MCF 10A (cell line): ENCODE measurements at regions not wholly inside any gene's neighbourhood (a gene's known extent, or its start where the extent isn't known, plus 50 kb on each side); places are given as distances from the start of the nearest gene placed in this dataset.

Experiments
- BruUV-seq: library from RNA; stranded (reverse); fragments of 400-500 nt; replicated peaks from 2 replicates; lab custom pipeline; 2021; lab: Mats Ljungman, UMichigan
- CTCF ChIA-PET: fragments of 300-600 bp; sonication (Branson Sonifier 250); formaldehyde crosslinking; extraction: SDS; loops from one replicate; lab custom pipeline; 2021; ENCODE audit warnings: antibody characterized with exemption, inconsistent platforms; lab: Yijun Ruan, JAX
- POLR2A ChIA-PET: fragments of 300-600, 350-650 bp; sonication (Branson Sonifier 250); formaldehyde crosslinking; extraction: SDS; loops from one replicate; lab custom pipeline; 2020; ENCODE audit warnings: antibody characterized with exemption, inconsistent platforms; lab: Yijun Ruan, JAX
- DNase-seq: peaks from one replicate; pipeline ENCODE4 v3.0.0-alpha.2; 2018; ENCODE audit not compliant: unreplicated experiment
- H3K27ac Mint-ChIP-seq: one replicate; pipeline ENCODE4 v1.8.0; 2022; ENCODE audit warnings: mild to moderate bottlenecking, low read depth, mixed read lengths; ENCODE audit not compliant: unreplicated experiment
- H3K27me3 Mint-ChIP-seq: one replicate; pipeline ENCODE4 v1.8.0; 2022; ENCODE audit warnings: mixed read lengths; ENCODE audit not compliant: insufficient read depth, unreplicated experiment
- H3K36me3 Mint-ChIP-seq: one replicate; pipeline ENCODE4 v1.8.0; 2022; ENCODE audit warnings: mild to moderate bottlenecking, moderate library complexity, mixed read lengths; ENCODE audit not compliant: insufficient read depth, unreplicated experiment
- H3K4me1 Mint-ChIP-seq: one replicate; pipeline ENCODE4 v1.8.0; 2022; ENCODE audit warnings: mixed read lengths; ENCODE audit not compliant: insufficient read depth, unreplicated experiment
- H3K4me3 Mint-ChIP-seq: one replicate; pipeline ENCODE4 v1.8.0; 2022; ENCODE audit warnings: mild to moderate bottlenecking, moderate library complexity, mixed read lengths; ENCODE audit not compliant: unreplicated experiment
- H3K9me3 Mint-ChIP-seq: one replicate; pipeline ENCODE4 v1.8.0; 2022; ENCODE audit warnings: mixed read lengths; ENCODE audit not compliant: unreplicated experiment
- intact Hi-C: fragments of 100-400 bp; cut with micrococcal nuclease; formaldehyde crosslinking; loops from 2 replicates; pipeline ENCODE4 v1.14.1; 2022
- TF ChIP-seq, protein P1 (sequence below): fragments of 200-600 bp; IDR thresholded peaks from one replicate; pipeline ENCODE4 v1.8.0; 2022; ENCODE audit warnings: antibody characterized with exemption, mild to moderate bottlenecking; ENCODE audit not compliant: unreplicated experiment

DNA sequence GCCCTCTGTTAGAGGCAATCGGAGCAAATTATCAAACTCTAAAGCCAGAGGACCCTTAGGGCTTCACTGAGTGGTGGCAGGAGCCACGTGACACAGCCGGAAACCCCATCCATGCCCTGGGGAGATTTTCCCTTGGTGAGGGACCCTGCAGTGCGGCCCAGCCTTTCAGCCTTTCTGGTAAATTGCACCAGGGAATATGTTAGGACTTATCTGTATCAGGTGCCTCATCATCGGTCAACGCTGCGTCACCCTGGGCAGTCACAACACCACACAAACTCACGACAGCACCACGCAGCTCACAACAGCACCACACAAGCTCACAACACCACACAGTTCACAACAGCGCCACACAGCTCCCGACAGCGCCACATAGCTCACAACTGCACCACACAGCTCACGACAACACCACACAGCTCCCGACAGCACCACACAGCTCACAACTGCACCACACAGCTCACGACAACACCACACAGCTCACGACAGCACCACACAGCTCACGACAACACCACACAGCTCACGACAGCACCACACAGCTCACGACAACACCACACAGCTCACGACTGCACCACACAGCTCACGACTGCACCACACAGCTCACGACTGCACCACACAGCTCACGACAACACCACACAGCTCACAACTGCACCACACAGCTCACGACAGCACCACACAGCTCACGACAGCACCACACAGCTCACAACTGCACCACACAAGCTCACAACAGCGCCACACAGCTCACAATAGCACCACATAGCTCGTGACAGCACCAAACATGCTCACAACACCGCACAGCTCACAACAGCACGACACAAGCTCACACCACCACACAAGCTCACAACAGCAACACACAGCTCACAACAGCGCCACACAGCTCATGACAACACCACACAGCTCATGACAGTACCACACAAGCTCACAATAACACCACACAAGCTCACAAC is 199.0 kb downstream of the DLL1 start:
- H3K4me3 Mint-ChIP-seq = no peak overlapping the region
- DNase-seq = no peak
- H3K4me1 Mint-ChIP-seq = no peaks in the 10 kb centered on the region
- no peak overlapping the region for H3K27ac Mint-ChIP-seq
- intact Hi-C loops = no loop called here
- BruUV-seq = no TSS peak
- no peaks in the 10 kb centered on the region for H3K27me3 Mint-ChIP-seq
- TF ChIP-seq, protein P1, sequence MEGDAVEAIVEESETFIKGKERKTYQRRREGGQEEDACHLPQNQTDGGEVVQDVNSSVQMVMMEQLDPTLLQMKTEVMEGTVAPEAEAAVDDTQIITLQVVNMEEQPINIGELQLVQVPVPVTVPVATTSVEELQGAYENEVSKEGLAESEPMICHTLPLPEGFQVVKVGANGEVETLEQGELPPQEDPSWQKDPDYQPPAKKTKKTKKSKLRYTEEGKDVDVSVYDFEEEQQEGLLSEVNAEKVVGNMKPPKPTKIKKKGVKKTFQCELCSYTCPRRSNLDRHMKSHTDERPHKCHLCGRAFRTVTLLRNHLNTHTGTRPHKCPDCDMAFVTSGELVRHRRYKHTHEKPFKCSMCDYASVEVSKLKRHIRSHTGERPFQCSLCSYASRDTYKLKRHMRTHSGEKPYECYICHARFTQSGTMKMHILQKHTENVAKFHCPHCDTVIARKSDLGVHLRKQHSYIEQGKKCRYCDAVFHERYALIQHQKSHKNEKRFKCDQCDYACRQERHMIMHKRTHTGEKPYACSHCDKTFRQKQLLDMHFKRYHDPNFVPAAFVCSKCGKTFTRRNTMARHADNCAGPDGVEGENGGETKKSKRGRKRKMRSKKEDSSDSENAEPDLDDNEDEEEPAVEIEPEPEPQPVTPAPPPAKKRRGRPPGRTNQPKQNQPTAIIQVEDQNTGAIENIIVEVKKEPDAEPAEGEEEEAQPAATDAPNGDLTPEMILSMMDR = no peak
- H3K36me3 Mint-ChIP-seq = no peaks in the 10 kb centered on the region
- POLR2A ChIA-PET = no interaction called here
- H3K9me3 Mint-ChIP-seq = no peaks in the 10 kb centered on the region
- CTCF ChIA-PET = interaction anchor here (0.8 kb wide), 1 partner anchor 89 kb away, joined by 3 read pairs; no protein-coding TSS in a partner anchor

DNA sequence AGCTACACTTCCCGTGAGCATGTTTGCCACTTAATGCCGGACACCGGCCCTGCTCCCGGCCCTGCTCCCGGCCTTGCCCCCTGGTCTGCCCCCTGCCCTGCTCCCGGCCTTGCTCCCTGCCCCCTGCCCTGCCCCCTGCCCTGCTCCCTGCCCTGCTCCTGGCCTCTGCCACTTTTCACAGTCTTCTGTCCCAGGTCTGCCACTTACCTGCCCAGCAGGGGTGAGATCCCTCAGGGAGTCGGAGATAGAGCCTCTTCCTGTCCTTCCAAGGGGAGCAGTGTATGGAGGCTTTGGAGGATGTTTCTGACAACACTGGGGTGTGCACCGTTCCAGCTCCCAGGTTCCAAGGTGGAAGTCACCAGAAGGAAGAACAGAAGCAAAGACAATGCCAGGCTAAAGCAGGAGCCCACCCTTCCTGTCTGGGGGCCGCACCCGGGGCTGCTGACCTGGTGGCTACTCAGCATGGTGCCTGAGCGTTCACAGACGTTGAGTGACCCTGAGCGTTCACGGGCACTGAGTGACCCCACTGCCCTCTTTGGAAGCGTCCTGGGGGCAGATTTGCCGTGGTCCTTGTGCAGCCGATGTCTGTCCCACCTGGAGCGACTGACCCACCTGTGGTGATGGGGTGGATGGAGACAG is 199.8 kb downstream of the DLL1 start:
- DNase-seq = no peak
- BruUV-seq = no TSS peak
- H3K9me3 Mint-ChIP-seq = no peaks in the 10 kb centered on the region
- ChIA-PET POLR2A (no interaction called here), CTCF (no interaction called here)
- H3K36me3 Mint-ChIP-seq = no peaks in the 10 kb centered on the region
- no peak overlapping the region for H3K27ac Mint-ChIP-seq
- no peak overlapping the region for H3K4me3 Mint-ChIP-seq
- H3K27me3 Mint-ChIP-seq = no peaks in the 10 kb centered on the region
- intact Hi-C loops = no loop called here
- TF ChIP-seq, protein P1 = no peak
- no peaks in the 10 kb centered on the region for H3K4me1 Mint-ChIP-seq

DNA sequence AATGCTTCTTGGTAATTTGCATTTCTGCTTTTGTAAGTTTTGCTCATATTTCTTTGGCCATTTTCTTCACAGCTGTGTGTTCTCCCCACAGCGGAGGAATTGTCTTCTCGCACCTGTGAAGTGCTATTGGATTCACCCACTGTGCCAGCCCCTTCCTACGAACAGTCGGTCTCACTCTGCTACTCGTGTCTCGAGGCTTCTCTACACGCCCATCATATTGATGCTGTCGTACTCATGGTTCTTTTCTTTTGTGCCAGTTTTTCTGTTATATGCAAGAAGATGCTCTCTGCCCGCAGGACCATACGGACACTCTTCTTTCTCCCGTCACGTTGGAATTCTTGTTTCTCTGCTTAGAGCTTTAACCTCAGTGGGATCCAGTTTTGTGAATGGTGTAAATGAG is 200.3 kb downstream of the DLL1 start:
- Mint-ChIP-seq H3K4me3 (no peak overlapping the region), H3K4me1 (no peaks in the 10 kb centered on the region), H3K9me3 (no peaks in the 10 kb centered on the region), H3K27ac (no peak overlapping the region), H3K36me3 (no peaks in the 10 kb centered on the region), H3K27me3 (no peaks in the 10 kb centered on the region)
- no peak for DNase-seq
- TF ChIP-seq, protein P1 = no peak
- intact Hi-C loops = no loop called here
- CTCF ChIA-PET = no interaction called here
- BruUV-seq = no TSS peak
- POLR2A ChIA-PET = interaction anchor here (0.7 kb wide), 1 partner anchor 245 kb away, joined by 3 read pairs; no protein-coding TSS in a partner anchor

DNA sequence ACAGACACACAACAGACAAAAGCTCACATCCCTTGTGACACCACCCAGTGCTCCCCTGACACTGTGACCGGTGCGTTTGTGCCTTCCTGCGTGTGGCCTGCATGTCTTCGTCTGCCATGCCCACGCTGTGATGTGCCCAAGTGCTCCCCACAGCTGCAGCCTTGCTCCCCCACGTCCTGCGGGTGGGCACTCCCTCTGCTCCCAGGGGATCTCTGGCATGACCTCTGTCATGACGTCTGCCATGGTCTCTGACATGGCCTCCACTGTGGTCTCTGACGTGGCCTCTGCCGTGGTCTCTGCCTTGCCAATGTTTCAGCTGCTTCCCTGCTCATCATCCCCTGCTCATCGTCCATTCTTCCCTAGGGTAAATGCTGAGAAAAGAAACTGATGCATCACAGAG is 200.9 kb downstream of the DLL1 start:
- Mint-ChIP-seq H3K9me3 (no peaks in the 10 kb centered on the region), H3K36me3 (no peaks in the 10 kb centered on the region), H3K4me3 (no peak overlapping the region), H3K27me3 (no peaks in the 10 kb centered on the region), H3K27ac (no peak overlapping the region), H3K4me1 (no peaks in the 10 kb centered on the region)
- TF ChIP-seq, protein P1 = no peak
- CTCF ChIA-PET = no interaction called here
- intact Hi-C loops = no loop called here
- BruUV-seq = no TSS peak
- DNase-seq = no peak
- POLR2A ChIA-PET = interaction anchor here (0.7 kb wide), 1 partner anchor 244 kb away, joined by 3 read pairs; no protein-coding TSS in a partner anchor
